HG03521 (cell line): ENCODE measurements at regions not wholly inside any gene's neighbourhood (a gene's known extent, or its start where the extent isn't known, plus 50 kb on each side); places are given as distances from the start of the nearest gene placed in this dataset.
A peak's percentile ranks its signal among the peaks of the same experiment; 100 is the strongest.

ENCODE experiments used
- ATAC-seq: cut with Tn5 transposase; IDR thresholded peaks from one replicate; pipeline ENCODE4 v1.9.1; 2021; ENCODE audit warnings: mild to moderate bottlenecking, moderate library complexity; ENCODE audit not compliant: unreplicated experiment

GRCh38 chr20:4601630-4602296, 84.5 kb upstream of the PRNP start:
- ATAC-seq = no peak

- no peak for ATAC-seq
These were observed 85.8 kb upstream of the PRNP start for GRCh38 chr20:4600308-4601014.

GRCh38 chr20:4597215-4597614, 89.0 kb upstream of the PRNP start:
- no peak for ATAC-seq

DNA sequence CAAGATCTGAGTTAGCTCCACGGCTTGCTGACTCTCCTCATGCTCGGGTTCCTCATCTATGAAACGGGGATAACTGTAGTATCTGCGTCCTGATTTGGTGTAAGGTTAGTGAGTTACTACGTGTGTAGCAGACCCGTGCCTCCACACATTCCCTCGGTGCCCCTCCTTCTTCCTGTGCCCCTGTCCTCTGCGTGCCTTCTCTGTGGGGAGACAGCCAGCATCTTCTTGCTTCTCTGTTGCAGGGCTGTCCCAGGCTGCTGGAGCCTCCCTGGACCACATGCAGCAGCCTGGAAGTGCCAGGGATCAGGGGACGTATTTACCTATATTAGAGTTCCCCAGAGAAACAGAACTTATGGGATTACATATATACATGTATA, 93.1 kb upstream of the PRNP start:
- ATAC-seq = no peak

- ATAC-seq = peak; percentile 48
These were observed 93.7 kb upstream of the PRNP start for GRCh38 chr20:4592316-4593148.

GRCh38 chr20:4591975-4592315, 94.3 kb upstream of the PRNP start:
- ATAC-seq = no peak

DNA sequence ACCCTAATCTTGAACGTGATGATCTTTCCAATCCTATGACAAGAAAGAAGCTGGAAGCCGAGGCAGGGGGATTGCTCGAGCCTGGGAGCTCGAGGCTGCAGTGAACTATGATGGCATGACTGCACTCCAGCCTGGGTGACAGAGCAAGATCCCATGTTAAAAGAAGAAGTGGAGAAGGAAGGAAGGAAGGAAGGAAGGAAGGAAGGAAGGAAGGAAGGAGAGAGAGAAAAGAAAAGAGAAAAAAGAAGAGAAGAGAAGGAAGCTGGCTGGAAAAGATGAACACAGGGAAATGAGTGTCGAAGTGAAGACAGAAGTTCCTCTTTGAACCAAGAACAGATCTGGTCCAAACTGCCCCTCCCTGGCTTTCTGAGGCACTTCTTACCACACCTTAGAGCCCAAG, 100.5 kb upstream of the PRNP start:
- no peak for ATAC-seq

DNA sequence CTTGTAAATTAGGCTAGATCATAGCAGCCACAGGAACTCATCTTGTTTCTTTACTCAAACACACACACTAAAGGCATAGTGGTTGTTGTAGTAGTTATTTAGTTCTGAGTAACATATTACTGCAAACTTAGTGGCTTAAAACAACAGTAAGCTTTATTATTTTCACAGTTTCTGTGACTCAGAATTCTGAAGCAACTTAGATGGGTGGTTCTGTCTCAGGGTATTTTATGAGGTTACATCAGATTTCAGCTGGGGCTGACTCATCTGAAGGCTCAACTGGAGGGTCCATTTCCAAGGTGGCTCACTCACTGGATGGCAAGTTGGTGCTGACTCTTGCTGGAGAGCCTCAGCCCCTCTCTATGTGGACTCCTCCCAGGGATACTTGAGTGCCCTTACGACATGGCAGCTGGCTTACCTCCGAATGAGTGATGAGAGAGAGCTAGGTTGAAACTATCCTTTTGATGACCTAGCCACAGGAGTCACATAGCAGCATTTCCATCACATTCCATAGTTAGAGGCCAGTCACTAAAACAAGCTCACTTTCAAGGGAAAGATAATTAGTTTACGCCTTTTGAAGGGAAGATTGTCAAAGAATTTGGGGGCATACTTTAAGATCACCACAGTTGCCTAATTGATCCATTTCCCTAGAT, 101.0 kb upstream of the PRNP start:
- no peak for ATAC-seq

DNA sequence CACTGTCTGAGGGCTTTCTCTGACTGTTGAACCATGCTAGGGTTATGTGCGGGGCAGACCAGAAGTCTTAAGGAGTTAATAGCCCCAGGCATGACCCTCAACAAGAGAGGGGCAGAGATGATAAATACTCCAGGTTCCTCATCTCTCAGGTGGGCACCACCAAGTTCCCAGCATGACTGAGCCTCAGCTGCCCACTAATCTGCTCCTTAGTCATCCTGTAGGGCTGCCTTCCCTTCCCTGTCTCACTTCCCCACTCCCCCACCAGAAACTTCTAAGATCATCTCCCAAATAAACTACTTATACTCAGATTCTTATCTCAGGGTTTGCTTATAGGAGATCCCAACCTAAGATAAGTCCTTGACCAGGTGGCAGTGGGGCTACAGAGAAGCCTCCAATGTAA, 101.7 kb upstream of the PRNP start:
- no peak for ATAC-seq

DNA sequence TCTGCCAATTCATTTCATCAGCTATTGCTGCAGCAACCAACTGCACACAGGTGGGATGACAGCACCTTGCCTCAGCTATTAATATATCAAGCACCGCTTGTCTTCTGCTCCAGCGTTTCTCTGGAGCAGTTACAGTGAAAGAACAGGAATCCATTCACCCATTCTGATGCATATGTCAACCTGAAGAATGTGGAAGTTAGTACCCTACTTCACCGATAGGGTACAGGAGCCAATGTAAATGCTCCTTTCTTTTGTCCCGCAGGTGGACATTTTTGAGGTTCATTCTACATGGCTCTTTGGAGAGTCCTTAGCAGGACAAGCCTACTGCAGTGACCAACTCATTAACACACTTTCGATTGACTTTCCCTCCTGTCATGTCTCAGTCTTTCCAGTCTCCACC, 104.4 kb upstream of the PRNP start:
- ATAC-seq = no peak

DNA sequence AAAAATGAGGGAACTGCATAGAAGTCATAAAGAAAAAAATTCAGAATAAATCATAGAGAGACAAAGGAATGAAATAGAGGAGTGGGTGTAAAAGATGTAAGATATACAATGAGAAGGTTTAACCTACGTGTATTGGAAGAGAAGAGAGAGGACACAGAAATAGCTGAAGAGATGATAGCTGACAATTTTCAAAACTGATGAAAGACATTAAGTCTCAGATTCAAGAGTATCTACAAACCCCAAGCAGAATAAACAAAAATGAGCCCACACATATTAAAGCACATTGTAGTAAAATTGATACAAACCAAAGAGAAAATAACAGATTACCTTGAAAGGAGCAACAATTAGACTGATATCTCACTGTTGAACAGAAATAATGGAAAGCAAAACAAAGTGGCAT, 107.9 kb upstream of the PRNP start:
- no peak for ATAC-seq

DNA sequence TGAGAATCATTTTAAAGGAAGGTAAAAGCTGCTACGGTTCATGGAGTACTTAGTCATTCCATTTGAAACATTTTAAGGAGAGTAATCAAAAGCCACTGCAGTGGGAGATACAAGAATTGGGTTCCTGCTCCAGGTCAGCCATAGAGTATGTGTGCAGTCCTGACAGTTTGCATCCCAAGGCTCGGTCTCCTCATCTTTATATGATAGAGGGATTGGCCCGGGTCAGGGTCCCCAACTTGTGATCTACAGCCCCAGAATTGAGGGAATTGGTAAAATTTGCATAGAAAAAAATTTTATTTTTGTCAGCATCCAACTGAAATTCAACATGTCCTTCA, 111.9 kb upstream of the PRNP start:
- no peak for ATAC-seq

DNA sequence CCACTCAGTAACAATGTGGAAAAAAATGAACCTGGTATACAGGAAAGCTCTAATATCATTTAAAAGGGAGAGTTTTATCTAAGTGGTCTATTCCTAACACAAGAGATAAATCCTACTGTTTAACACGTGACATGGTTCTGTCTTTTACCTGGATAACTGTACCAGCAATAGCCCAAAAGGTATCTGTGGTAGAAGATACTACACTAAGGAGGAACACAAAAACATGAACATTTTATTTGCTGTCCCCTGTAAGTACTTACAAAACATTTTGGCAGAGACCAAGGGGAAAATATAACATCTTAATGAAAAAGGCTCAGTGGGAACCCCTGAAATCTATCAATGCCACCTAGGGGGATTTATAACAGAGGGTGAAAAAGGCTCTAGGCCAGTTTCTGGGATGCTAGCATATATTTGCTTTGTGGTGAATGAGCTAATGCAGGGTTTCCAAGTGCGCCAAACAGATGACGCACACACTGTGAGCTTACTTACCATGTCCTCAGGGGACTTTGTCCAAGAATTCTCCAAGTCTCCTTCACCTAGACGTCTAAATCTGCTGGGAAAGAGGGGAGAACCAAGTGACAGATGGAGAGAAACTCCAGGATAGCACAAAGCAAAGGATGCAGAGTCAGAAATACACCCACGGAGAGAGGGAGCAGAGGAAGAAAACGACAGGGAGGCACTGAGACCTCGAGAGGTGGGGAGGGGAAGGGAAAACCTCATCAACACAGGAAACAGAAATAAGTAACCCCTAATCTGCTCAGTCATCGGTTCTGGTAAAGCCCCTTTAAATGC, 112.5 kb upstream of the PRNP start:
- ATAC-seq = no peak

- no peak for ATAC-seq
These were observed 114.3 kb upstream of the PRNP start for GRCh38 chr20:4571759-4572531.

- ATAC-seq = no peak
These were observed 116.4 kb upstream of the PRNP start for GRCh38 chr20:4569865-4570264.

DNA sequence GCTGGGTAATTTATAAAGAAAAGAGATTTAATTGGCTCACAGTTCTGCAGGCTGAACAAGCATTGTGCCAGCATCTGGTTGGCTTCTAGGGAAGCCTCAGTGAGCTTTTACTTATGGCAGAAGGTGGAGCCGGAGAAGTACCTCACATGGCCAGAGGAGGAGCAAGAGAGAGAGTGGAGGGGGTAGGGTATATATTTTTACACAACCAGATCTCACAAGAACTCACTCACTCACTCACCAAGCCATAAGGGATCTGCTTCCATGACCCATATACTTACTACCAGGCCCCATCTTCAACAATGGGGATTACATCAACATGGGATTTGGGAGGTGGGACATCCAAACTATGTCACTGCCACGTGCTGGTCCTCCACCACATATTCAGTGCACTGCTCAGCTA, 117.2 kb upstream of the PRNP start:
- no peak for ATAC-seq

DNA sequence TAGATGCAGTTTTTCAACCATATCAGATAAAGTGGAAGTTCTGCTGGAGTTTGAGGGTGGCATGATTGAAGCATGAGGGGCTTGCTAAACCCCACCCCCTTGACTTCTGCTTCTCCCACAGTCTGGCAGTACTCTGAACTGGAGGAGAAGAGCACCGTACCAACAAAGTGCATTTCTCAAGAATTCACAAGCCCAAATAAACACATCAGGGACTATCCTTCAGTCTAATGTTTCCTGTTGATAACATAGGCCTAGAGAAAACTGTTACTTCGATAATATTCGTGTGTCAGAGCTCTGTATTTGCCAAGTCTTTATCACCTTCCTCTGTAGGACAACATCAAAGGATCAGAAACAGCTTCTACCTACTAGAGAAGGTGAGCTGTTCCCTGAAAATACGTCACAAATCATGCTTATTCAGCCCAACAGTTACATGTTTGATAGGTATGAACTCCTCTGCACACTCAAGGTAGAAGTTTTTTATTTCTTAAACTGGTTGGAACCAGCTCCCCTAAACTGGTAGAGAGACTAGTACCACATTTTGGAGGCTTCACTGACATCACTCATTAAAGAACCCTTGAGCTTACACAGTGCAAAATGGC, 117.8 kb upstream of the PRNP start:
- no peak for ATAC-seq

GRCh38 chr20:4567170-4567569, 119.1 kb upstream of the PRNP start:
- no peak for ATAC-seq

DNA sequence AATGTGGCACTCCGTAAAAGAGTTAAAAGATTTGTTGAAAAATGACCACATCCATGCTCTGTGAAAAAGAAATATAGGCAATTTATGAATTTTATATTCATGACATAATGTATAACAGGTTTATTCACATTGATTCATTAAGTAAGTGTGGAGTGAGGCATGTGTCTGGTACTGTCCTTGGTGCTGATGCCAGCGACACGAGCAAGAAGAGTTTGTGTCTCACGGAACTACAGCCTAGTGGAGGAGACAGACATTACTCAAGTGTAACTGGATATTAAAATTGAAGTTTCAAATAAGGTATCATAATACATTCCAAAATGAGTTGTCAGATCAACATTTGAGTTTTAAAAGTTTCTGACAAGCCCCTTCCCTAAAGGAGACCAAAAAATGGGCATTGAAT, 122.7 kb upstream of the PRNP start:
- ATAC-seq = no peak

DNA sequence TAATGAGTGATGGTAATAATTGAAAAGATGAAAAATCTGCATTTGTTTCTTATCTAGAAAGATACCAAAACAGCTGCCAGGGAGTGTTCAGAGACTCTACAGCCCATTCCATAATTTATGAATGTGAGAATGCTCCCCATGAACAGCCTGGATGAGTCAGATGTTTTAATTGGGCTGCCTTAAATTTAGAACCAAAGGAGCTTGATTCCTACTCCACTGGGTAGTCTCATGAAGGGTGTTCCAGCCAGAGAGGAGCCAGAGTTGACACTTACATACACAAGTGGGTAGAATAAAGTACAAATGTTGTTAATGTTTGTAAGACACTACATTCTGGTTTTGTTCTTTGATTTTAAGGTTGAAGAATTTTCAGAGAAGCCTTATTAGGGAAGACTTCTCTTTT, 123.2 kb upstream of the PRNP start:
- no peak for ATAC-seq
